GM18505 (cell line): ENCODE measurements at regions not wholly inside any gene's neighbourhood (a gene's known extent, or its start where the extent isn't known, plus 50 kb on each side); places are given as distances from the start of the nearest gene placed in this dataset.

Experiments used
- ATAC-seq: cut with Tn5 transposase; IDR thresholded peaks from one replicate; pipeline ENCODE4 v1.9.1; 2021; ENCODE audit not compliant: unreplicated experiment
- POLR2A ChIP-seq: IDR thresholded peaks from 4 replicates; pipeline ENCODE4 v1.6.1; 2011; ENCODE audit warnings: borderline replicate concordance; ENCODE audit not compliant: insufficient read depth, insufficient read length; ENCODE audit errors: extremely low read depth

- no peak for ATAC-seq
- TF ChIP-seq POLR2A, result no peak
These were observed 287.8 kb downstream of the XXYLT1 start for GRCh38 chr3:194983121-194983520.

GRCh38 chr3:194983620-194984019 lies 287.3 kb downstream of the XXYLT1 start:
- ATAC-seq, result no peak
- TF ChIP-seq POLR2A, result no peak

GRCh38 chr3:194984066-194984465 lies 286.9 kb downstream of the XXYLT1 start:
- TF ChIP-seq POLR2A, result no peak
- ATAC-seq, result no peak

GRCh38 chr3:194984622-194985021 lies 286.3 kb downstream of the XXYLT1 start:
- ATAC-seq, result no peak
- no peak for TF ChIP-seq POLR2A

- no peak for ATAC-seq
- no peak for TF ChIP-seq POLR2A
These were observed 285.9 kb downstream of the XXYLT1 start for GRCh38 chr3:194985031-194985578.

- no peak for TF ChIP-seq POLR2A
- no peak for ATAC-seq
These were observed 284.5 kb downstream of the XXYLT1 start for GRCh38 chr3:194986208-194987043.

GRCh38 chr3:194987571-194988494 lies 283.1 kb downstream of the XXYLT1 start:
- no peak for ATAC-seq
- no peak for TF ChIP-seq POLR2A

- no peak for TF ChIP-seq POLR2A
- ATAC-seq, result no peak
These were observed 282.3 kb downstream of the XXYLT1 start for GRCh38 chr3:194988495-194989165.

- no peak for TF ChIP-seq POLR2A
- no peak for ATAC-seq
These were observed 281.7 kb downstream of the XXYLT1 start for GRCh38 chr3:194989241-194989640.

- TF ChIP-seq POLR2A, result no peak
- ATAC-seq, result no peak
These were observed 280.3 kb downstream of the XXYLT1 start for GRCh38 chr3:194990454-194991337.

- no peak for TF ChIP-seq POLR2A
- no peak for ATAC-seq
These were observed 279.7 kb downstream of the XXYLT1 start for GRCh38 chr3:194991338-194991654.

GRCh38 chr3:194993896-194994295 lies 277.1 kb downstream of the XXYLT1 start:
- no peak for ATAC-seq
- TF ChIP-seq POLR2A, result no peak
